Activated B cell treated with CpG ODN at 0.5 μM for 24 hours (primary cell): ENCODE measurements at regions not wholly inside any gene's neighbourhood (a gene's known extent, or its start where the extent isn't known, plus 50 kb on each side); places are given as distances from the start of the nearest gene placed in this dataset.

Experiments used
- ATAC-seq: fragments of 200-7000 bp; cut with Tn5 transposase; one replicate; pipeline ENCODE4 v1.10.0; 2021; ENCODE audit warnings: low read depth, mild to moderate bottlenecking, moderate library complexity
- CTCF ChIA-PET: fragments of 350-600 bp; sonication (Branson Sonifier 250); formaldehyde crosslinking; loops from one replicate; lab custom pipeline; 2021; ENCODE audit warnings: antibody characterized with exemption; lab: Charles Lee
- POLR2A ChIA-PET: fragments of 350-600 bp; sonication (Branson Sonifier 250); formaldehyde crosslinking; loops from one replicate; lab custom pipeline; 2021; ENCODE audit warnings: antibody characterized with exemption; lab: Charles Lee
- DNase-seq: peaks from one replicate; pipeline ENCODE4 v3.0.0; 2022
- H3K27ac Mint-ChIP-seq: one replicate; pipeline ENCODE4 v1.8.0; 2020; ENCODE audit warnings: mixed read lengths
- H3K27me3 Mint-ChIP-seq: one replicate; pipeline ENCODE4 v1.8.0; 2021; ENCODE audit warnings: mixed read lengths
- H3K36me3 Mint-ChIP-seq: one replicate; pipeline ENCODE4 v1.8.0; 2021; ENCODE audit warnings: low read depth, mixed read lengths
- H3K4me1 Mint-ChIP-seq: one replicate; pipeline ENCODE4 v1.8.0; 2021; ENCODE audit warnings: mixed read lengths
- H3K4me3 Mint-ChIP-seq: one replicate; pipeline ENCODE4 v1.8.0; 2020; ENCODE audit warnings: mild to moderate bottlenecking, mixed read lengths
- H3K9me3 Mint-ChIP-seq: one replicate; pipeline ENCODE4 v1.8.0; 2020; ENCODE audit warnings: mixed read lengths
- intact Hi-C: fragments of 100-400 bp; cut with micrococcal nuclease; formaldehyde crosslinking; loops from one replicate; pipeline ENCODE4 v1.15.1; 2024
- TF ChIP-seq, protein P1 (sequence below): fragments of 200-600 bp; IDR thresholded peaks from one replicate; pipeline ENCODE4 v1.8.0; 2022; ENCODE audit warnings: antibody characterized with exemption, mild to moderate bottlenecking

DNA sequence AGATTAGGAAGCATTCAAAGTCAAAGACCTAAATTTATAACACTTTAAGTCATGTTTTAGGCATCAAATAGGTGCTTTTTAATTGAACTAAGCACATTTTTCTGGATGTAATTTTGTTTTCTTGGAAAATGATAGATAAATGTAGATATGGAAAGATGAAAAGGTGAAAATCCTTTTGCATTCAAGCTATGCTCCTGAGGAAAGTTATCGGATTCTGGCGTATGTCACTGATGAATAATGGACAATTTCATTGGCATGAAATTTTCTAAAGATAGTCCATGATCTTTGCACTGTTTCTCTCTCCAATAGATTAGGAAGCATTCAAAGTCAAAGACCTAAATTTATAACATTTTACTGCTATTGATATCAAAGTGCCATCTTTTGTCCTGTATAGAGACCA, 444.2 kb upstream of the PABPC4L start:
- H3K27ac Mint-ChIP-seq, result no peak overlapping the region
- H3K4me3 Mint-ChIP-seq, result no peak overlapping the region
- H3K9me3 Mint-ChIP-seq, result peaks cover 5% of the 10 kb centered on the region
- TF ChIP-seq, protein P1, sequence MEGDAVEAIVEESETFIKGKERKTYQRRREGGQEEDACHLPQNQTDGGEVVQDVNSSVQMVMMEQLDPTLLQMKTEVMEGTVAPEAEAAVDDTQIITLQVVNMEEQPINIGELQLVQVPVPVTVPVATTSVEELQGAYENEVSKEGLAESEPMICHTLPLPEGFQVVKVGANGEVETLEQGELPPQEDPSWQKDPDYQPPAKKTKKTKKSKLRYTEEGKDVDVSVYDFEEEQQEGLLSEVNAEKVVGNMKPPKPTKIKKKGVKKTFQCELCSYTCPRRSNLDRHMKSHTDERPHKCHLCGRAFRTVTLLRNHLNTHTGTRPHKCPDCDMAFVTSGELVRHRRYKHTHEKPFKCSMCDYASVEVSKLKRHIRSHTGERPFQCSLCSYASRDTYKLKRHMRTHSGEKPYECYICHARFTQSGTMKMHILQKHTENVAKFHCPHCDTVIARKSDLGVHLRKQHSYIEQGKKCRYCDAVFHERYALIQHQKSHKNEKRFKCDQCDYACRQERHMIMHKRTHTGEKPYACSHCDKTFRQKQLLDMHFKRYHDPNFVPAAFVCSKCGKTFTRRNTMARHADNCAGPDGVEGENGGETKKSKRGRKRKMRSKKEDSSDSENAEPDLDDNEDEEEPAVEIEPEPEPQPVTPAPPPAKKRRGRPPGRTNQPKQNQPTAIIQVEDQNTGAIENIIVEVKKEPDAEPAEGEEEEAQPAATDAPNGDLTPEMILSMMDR, result no peak
- no peak for ATAC-seq
- DNase-seq, result no peak
- intact Hi-C loops, result no loop called here
- no peaks in the 10 kb centered on the region for H3K4me1 Mint-ChIP-seq
- ChIA-PET POLR2A (no interaction called here), CTCF (no interaction called here)
- no peaks in the 10 kb centered on the region for H3K27me3 Mint-ChIP-seq
- no peaks in the 10 kb centered on the region for H3K36me3 Mint-ChIP-seq

- Mint-ChIP-seq H3K4me1 (no peaks in the 10 kb centered on the region), H3K4me3 (no peak overlapping the region), H3K9me3 (peaks cover 1% of the 10 kb centered on the region), H3K36me3 (no peaks in the 10 kb centered on the region), H3K27ac (no peak overlapping the region), H3K27me3 (no peaks in the 10 kb centered on the region)
- ATAC-seq, result no peak
- DNase-seq, result no peak
- ChIA-PET CTCF (no interaction called here), POLR2A (no interaction called here)
- TF ChIP-seq, protein P1, result no peak
- intact Hi-C loops, result no loop called here
These were observed 434.9 kb upstream of the PABPC4L start for GRCh38 chr4:134636338-134637051.

GRCh38 chr4:134634301-134634700, 432.7 kb upstream of the PABPC4L start:
- no peak overlapping the region for H3K4me3 Mint-ChIP-seq
- H3K36me3 Mint-ChIP-seq, result no peaks in the 10 kb centered on the region
- TF ChIP-seq, protein P1, result no peak
- H3K4me1 Mint-ChIP-seq, result no peaks in the 10 kb centered on the region
- H3K27me3 Mint-ChIP-seq, result no peaks in the 10 kb centered on the region
- no peak for ATAC-seq
- intact Hi-C loops, result no loop called here
- CTCF ChIA-PET, result no interaction called here
- POLR2A ChIA-PET, result no interaction called here
- peaks cover 1% of the 10 kb centered on the region for H3K9me3 Mint-ChIP-seq
- no peak overlapping the region for H3K27ac Mint-ChIP-seq
- DNase-seq, result no peak

- Mint-ChIP-seq H3K27me3 (no peaks in the 10 kb centered on the region), H3K9me3 (no peaks in the 10 kb centered on the region), H3K4me3 (no peak overlapping the region), H3K4me1 (no peaks in the 10 kb centered on the region), H3K36me3 (no peaks in the 10 kb centered on the region), H3K27ac (no peak overlapping the region)
- ChIA-PET CTCF (no interaction called here), POLR2A (no interaction called here)
- no peak for ATAC-seq
- intact Hi-C loops, result no loop called here
- TF ChIP-seq, protein P1, result no peak
- no peak for DNase-seq
These were observed 430.5 kb upstream of the PABPC4L start for GRCh38 chr4:134632056-134632455.

- Mint-ChIP-seq H3K9me3 (peaks cover 3% of the 10 kb centered on the region), H3K4me1 (no peaks in the 10 kb centered on the region), H3K36me3 (no peaks in the 10 kb centered on the region), H3K27me3 (no peaks in the 10 kb centered on the region), H3K27ac (no peak overlapping the region), H3K4me3 (no peak overlapping the region)
- TF ChIP-seq, protein P1, result no peak
- ChIA-PET CTCF (no interaction called here), POLR2A (no interaction called here)
- no peak for DNase-seq
- ATAC-seq, result no peak
- intact Hi-C loops, result no loop called here
These were observed 426.5 kb upstream of the PABPC4L start for GRCh38 chr4:134628066-134628465.
